Erythroblast (primary cell): ENCODE measurements at regions not wholly inside any gene's neighbourhood (a gene's known extent, or its start where the extent isn't known, plus 50 kb on each side); places are given as distances from the start of the nearest gene placed in this dataset.

Experiments
- GATA1 ChIP-seq: IDR thresholded peaks from 2 replicates; pipeline ENCODE4 v1.6.1; 2011; ENCODE audit warnings: low read depth, mild to moderate bottlenecking, control low read depth, low read length, moderate library complexity
- POLR2A ChIP-seq: IDR thresholded peaks from 2 replicates; pipeline ENCODE4 v1.6.1; 2011; ENCODE audit warnings: mild to moderate bottlenecking, low read length

GRCh38 chr15:62465173-62465572, 300.1 kb upstream of the C2CD4B start:
- TF ChIP-seq POLR2A, result no peak
- no peak for TF ChIP-seq GATA1
